Glutamatergic neuron (in vitro differentiated cells): ENCODE measurements at regions not wholly inside any gene's neighbourhood (a gene's known extent, or its start where the extent isn't known, plus 50 kb on each side); places are given as distances from the start of the nearest gene placed in this dataset.

Experiments used
- DNase-seq: peaks from one replicate; pipeline ENCODE4 v3.0.0; 2022
- H3K27ac Mint-ChIP-seq: one replicate; pipeline ENCODE4 v1.8.0; 2020; ENCODE audit warnings: mild to moderate bottlenecking, mixed read lengths, inconsistent platforms; ENCODE audit not compliant: unreplicated experiment
- H3K27me3 Mint-ChIP-seq: one replicate; pipeline ENCODE4 v1.8.0; 2020; ENCODE audit warnings: mild to moderate bottlenecking, moderate library complexity, mixed read lengths, inconsistent platforms; ENCODE audit not compliant: unreplicated experiment
- H3K36me3 Mint-ChIP-seq: one replicate; pipeline ENCODE4 v1.8.0; 2020; ENCODE audit warnings: mild to moderate bottlenecking, mixed read lengths, inconsistent platforms; ENCODE audit not compliant: unreplicated experiment
- H3K4me1 Mint-ChIP-seq: one replicate; pipeline ENCODE4 v1.8.0; 2020; ENCODE audit warnings: mild to moderate bottlenecking, low read depth, mixed read lengths, inconsistent platforms; ENCODE audit not compliant: unreplicated experiment
- H3K4me3 Mint-ChIP-seq: one replicate; pipeline ENCODE4 v1.8.0; 2020; ENCODE audit warnings: mild to moderate bottlenecking, mixed read lengths, inconsistent platforms; ENCODE audit not compliant: unreplicated experiment
- H3K9me3 Mint-ChIP-seq: one replicate; pipeline ENCODE4 v1.8.0; 2020; ENCODE audit warnings: mild to moderate bottlenecking, moderate library complexity, mixed read lengths, inconsistent platforms; ENCODE audit not compliant: unreplicated experiment
- CTCF ChIP-seq: fragments of 200-600 bp; sonication (generic); IDR thresholded peaks from one replicate; pipeline ENCODE4 v1.5.0; 2021; ENCODE audit not compliant: partially characterized antibody, unreplicated experiment

GRCh38 chr5:174444479-174445188 is 279.7 kb upstream of the MSX2 start:
- Mint-ChIP-seq H3K36me3 (no peaks in the 10 kb centered on the region), H3K27me3 (peaks cover 2% of the 10 kb centered on the region), H3K27ac (peak overlapping the region; percentile 0), H3K4me3 (no peak overlapping the region), H3K4me1 (no peaks in the 10 kb centered on the region), H3K9me3 (peaks cover 4% of the 10 kb centered on the region)
- TF ChIP-seq CTCF, result no peak
- peak; percentile 40 for DNase-seq

GRCh38 chr5:174446446-174446845 is 277.9 kb upstream of the MSX2 start:
- Mint-ChIP-seq H3K27me3 (no peaks in the 10 kb centered on the region), H3K27ac (no peak overlapping the region), H3K4me1 (no peaks in the 10 kb centered on the region), H3K36me3 (no peaks in the 10 kb centered on the region), H3K4me3 (no peak overlapping the region), H3K9me3 (peaks cover 4% of the 10 kb centered on the region)
- no peak for DNase-seq
- TF ChIP-seq CTCF, result no peak

GRCh38 chr5:174446988-174447387 is 277.4 kb upstream of the MSX2 start:
- Mint-ChIP-seq H3K4me3 (no peak overlapping the region), H3K36me3 (no peaks in the 10 kb centered on the region), H3K27ac (no peak overlapping the region), H3K4me1 (no peaks in the 10 kb centered on the region), H3K9me3 (peaks cover 4% of the 10 kb centered on the region), H3K27me3 (no peaks in the 10 kb centered on the region)
- no peak for DNase-seq
- no peak for TF ChIP-seq CTCF

GRCh38 chr5:174448041-174448440 is 276.3 kb upstream of the MSX2 start:
- no peak for TF ChIP-seq CTCF
- Mint-ChIP-seq H3K4me1 (no peaks in the 10 kb centered on the region), H3K9me3 (peaks cover 4% of the 10 kb centered on the region), H3K36me3 (no peaks in the 10 kb centered on the region), H3K27ac (no peak overlapping the region), H3K4me3 (no peak overlapping the region), H3K27me3 (no peaks in the 10 kb centered on the region)
- DNase-seq, result no peak

GRCh38 chr5:174448662-174449061 is 275.7 kb upstream of the MSX2 start:
- H3K36me3 Mint-ChIP-seq, result no peaks in the 10 kb centered on the region
- peaks cover 4% of the 10 kb centered on the region for H3K9me3 Mint-ChIP-seq
- DNase-seq, result no peak
- H3K4me3 Mint-ChIP-seq, result no peak overlapping the region
- peaks cover 2% of the 10 kb centered on the region for H3K27me3 Mint-ChIP-seq
- H3K4me1 Mint-ChIP-seq, result no peaks in the 10 kb centered on the region
- TF ChIP-seq CTCF, result no peak
- no peak overlapping the region for H3K27ac Mint-ChIP-seq
